DOHH2 (cell line): ENCODE measurements at regions not wholly inside any gene's neighbourhood (a gene's known extent, or its start where the extent isn't known, plus 50 kb on each side); places are given as distances from the start of the nearest gene placed in this dataset.

Source experiments
- CTCF ChIP-seq: fragments of 200-600 bp; sonication (generic); IDR thresholded peaks from one replicate; pipeline ENCODE4 v1.5.1; 2014; ENCODE audit warnings: antibody characterized with exemption, mild to moderate bottlenecking, low read depth, low read length; ENCODE audit not compliant: poor library complexity, severe bottlenecking
- EZH2phosphoT487 ChIP-seq: fragments of 200-600 bp; sonication (generic); IDR thresholded peaks from 2 replicates; pipeline ENCODE4 v1.6.1; 2017; ENCODE audit warnings: borderline replicate concordance, mild to moderate bottlenecking, antibody characterized with exemption, low read length, moderate library complexity, mixed read lengths

GRCh38 chr11:110897035-110897434 is 184.8 kb upstream of the ARHGAP20 start:
- TF ChIP-seq CTCF (no peak), EZH2phosphoT487 (no peak)
